Activated CD8-positive, alpha-beta T cell treated with anti-CD3 and anti-CD28 coated beads for 36 hours (primary cell): ENCODE measurements at regions not wholly inside any gene's neighbourhood (a gene's known extent, or its start where the extent isn't known, plus 50 kb on each side); places are given as distances from the start of the nearest gene placed in this dataset.

ENCODE experiments used
- ATAC-seq: fragments of 200-7000 bp; cut with Tn5 transposase; one replicate; pipeline ENCODE4 v1.10.0; 2021; ENCODE audit warnings: mild to moderate bottlenecking, moderate library complexity
- CTCF ChIA-PET: fragments of 350-600 bp; sonication (Branson Sonifier 250); formaldehyde crosslinking; loops from one replicate; lab custom pipeline; 2021; ENCODE audit warnings: antibody characterized with exemption; lab: Charles Lee
- POLR2A ChIA-PET: fragments of 350-600 bp; sonication (Branson Sonifier 250); formaldehyde crosslinking; loops from one replicate; lab custom pipeline; 2021; ENCODE audit warnings: antibody characterized with exemption; lab: Charles Lee
- DNase-seq: peaks from one replicate; pipeline ENCODE4 v3.0.0-alpha.2; 2020
- H3K27ac Mint-ChIP-seq: one replicate; pipeline ENCODE4 v1.8.0; 2021; ENCODE audit warnings: mild to moderate bottlenecking, mixed read lengths
- H3K27me3 Mint-ChIP-seq: one replicate; pipeline ENCODE4 v1.8.0; 2021; ENCODE audit warnings: mixed read lengths
- H3K36me3 Mint-ChIP-seq: one replicate; pipeline ENCODE4 v1.8.0; 2021; ENCODE audit warnings: low read depth, mixed read lengths
- H3K4me1 Mint-ChIP-seq: one replicate; pipeline ENCODE4 v1.8.0; 2021; ENCODE audit warnings: low read depth, mixed read lengths
- H3K4me3 Mint-ChIP-seq: one replicate; pipeline ENCODE4 v1.8.0; 2021; ENCODE audit warnings: mild to moderate bottlenecking, moderate library complexity, mixed read lengths
- H3K9me3 Mint-ChIP-seq: one replicate; pipeline ENCODE4 v1.8.0; 2021; ENCODE audit warnings: mixed read lengths
- intact Hi-C: fragments of 100-400 bp; cut with micrococcal nuclease; formaldehyde crosslinking; loops from one replicate; pipeline ENCODE4 v1.10.0; 2022
- TF ChIP-seq, protein P1 (sequence below): fragments of 200-600 bp; IDR thresholded peaks from one replicate; pipeline ENCODE4 v1.8.0; 2022; ENCODE audit warnings: antibody characterized with exemption, mild to moderate bottlenecking

GRCh38 chr11:71372693-71373657 is 75.2 kb downstream of the DHCR7 start:
- CTCF ChIA-PET = no interaction called here
- peaks cover 4% of the 10 kb centered on the region for H3K9me3 Mint-ChIP-seq
- ATAC-seq = no peak

GRCh38 chr11:71371674-71372069 is 76.5 kb downstream of the DHCR7 start:
- no peak for DNase-seq
- POLR2A ChIA-PET = no interaction called here
- H3K27ac Mint-ChIP-seq = no peak overlapping the region

More at GRCh38 chr11:71372693-71373657, 75.2 kb downstream of the DHCR7 start:
- DNase-seq = no peak
- H3K27ac Mint-ChIP-seq = no peak overlapping the region
- H3K4me1 Mint-ChIP-seq = no peaks in the 10 kb centered on the region
- no peak overlapping the region for H3K4me3 Mint-ChIP-seq
- POLR2A ChIA-PET = no interaction called here
- intact Hi-C loops = no loop called here
- H3K27me3 Mint-ChIP-seq = peaks cover 8% of the 10 kb centered on the region
- no peaks in the 10 kb centered on the region for H3K36me3 Mint-ChIP-seq
- TF ChIP-seq, protein P1, sequence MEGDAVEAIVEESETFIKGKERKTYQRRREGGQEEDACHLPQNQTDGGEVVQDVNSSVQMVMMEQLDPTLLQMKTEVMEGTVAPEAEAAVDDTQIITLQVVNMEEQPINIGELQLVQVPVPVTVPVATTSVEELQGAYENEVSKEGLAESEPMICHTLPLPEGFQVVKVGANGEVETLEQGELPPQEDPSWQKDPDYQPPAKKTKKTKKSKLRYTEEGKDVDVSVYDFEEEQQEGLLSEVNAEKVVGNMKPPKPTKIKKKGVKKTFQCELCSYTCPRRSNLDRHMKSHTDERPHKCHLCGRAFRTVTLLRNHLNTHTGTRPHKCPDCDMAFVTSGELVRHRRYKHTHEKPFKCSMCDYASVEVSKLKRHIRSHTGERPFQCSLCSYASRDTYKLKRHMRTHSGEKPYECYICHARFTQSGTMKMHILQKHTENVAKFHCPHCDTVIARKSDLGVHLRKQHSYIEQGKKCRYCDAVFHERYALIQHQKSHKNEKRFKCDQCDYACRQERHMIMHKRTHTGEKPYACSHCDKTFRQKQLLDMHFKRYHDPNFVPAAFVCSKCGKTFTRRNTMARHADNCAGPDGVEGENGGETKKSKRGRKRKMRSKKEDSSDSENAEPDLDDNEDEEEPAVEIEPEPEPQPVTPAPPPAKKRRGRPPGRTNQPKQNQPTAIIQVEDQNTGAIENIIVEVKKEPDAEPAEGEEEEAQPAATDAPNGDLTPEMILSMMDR = no peak

GRCh38 chr11:71370895-71371673 is 77.1 kb downstream of the DHCR7 start:
- POLR2A ChIA-PET = no interaction called here
- no peaks in the 10 kb centered on the region for H3K4me1 Mint-ChIP-seq
- no peak for ATAC-seq
- intact Hi-C loops = no loop called here
- H3K36me3 Mint-ChIP-seq = no peaks in the 10 kb centered on the region
- peaks cover 1% of the 10 kb centered on the region for H3K9me3 Mint-ChIP-seq
- TF ChIP-seq, protein P1 = no peak
- no peak overlapping the region for H3K4me3 Mint-ChIP-seq
- no peak for DNase-seq
- CTCF ChIA-PET = no interaction called here
- no peak overlapping the region for H3K27ac Mint-ChIP-seq
- H3K27me3 Mint-ChIP-seq = peaks cover 5% of the 10 kb centered on the region

More at GRCh38 chr11:71371674-71372069, 76.5 kb downstream of the DHCR7 start:
- CTCF ChIA-PET = no interaction called here
- intact Hi-C loops = no loop called here
- H3K4me3 Mint-ChIP-seq = no peak overlapping the region
- no peaks in the 10 kb centered on the region for H3K4me1 Mint-ChIP-seq
- peaks cover 4% of the 10 kb centered on the region for H3K9me3 Mint-ChIP-seq
- ATAC-seq = no peak
- TF ChIP-seq, protein P1 = no peak
- no peaks in the 10 kb centered on the region for H3K36me3 Mint-ChIP-seq
- H3K27me3 Mint-ChIP-seq = peaks cover 8% of the 10 kb centered on the region

DNA sequence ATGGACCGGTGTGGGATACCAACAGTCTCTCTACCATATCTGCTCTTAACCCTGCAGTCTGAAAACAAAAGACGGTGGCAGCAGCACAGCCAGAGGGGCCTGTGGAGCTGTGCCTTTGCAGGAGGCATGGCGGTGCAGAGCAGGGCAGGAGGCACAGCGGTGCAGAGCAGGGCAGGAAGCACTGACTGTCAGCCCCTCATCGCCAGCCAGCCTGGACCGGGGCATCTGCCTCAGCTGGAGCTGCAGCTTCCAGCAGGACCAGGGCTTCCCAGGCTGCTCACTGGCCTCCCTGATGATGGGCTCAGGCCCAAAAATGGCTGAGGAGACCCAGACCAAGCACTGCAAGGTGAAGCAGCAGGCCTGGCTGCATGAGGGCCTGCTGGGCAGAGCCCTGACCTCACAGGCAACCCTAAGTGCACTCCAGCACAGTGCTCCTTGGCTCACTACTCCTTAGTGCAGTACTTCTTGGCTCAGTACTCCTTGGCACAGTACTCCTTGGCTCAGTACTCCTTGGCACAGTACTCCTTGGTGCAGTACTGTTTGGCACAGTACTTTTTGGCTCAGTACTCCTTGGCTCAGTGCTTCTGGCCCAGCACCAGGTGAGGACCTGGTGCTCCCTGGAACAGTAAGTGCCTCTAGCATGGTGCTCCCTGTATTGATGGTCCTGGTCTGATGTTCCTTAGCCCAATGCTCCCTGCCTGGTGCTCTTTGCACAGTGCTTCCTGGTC is 78.0 kb downstream of the DHCR7 start:
- ATAC-seq (no peak), DNase-seq (no peak)
- ChIA-PET CTCF (no interaction called here), POLR2A (no interaction called here)
- H3K36me3 Mint-ChIP-seq = no peaks in the 10 kb centered on the region
- no peak overlapping the region for H3K27ac Mint-ChIP-seq
- H3K27me3 Mint-ChIP-seq = peaks cover 2% of the 10 kb centered on the region
- no peaks in the 10 kb centered on the region for H3K9me3 Mint-ChIP-seq
- no peaks in the 10 kb centered on the region for H3K4me1 Mint-ChIP-seq
- intact Hi-C loops = no loop called here
- H3K4me3 Mint-ChIP-seq = no peak overlapping the region
- TF ChIP-seq, protein P1 = no peak
